ACHN (cell line): ENCODE measurements at regions not wholly inside any gene's neighbourhood (a gene's known extent, or its start where the extent isn't known, plus 50 kb on each side); places are given as distances from the start of the nearest gene placed in this dataset.
"Not testable (repeated sequence)": the region's sequence is repeated elsewhere in the genome, so short reads cannot be mapped to it uniquely, and the experiment has no call there.

Experiments used
- DNase-seq: peaks from one replicate; pipeline ENCODE4 v3.0.0-alpha.2; 2015
- in situ Hi-C: cut with HindIII; loops from 2 replicates; pipeline ENCODE4 v1.10.0; 2017; ENCODE audit warnings: low sequenced_read_pairs, low pct_ligation_motif_present, low pct_unique_long_range_greater_than_20kb

GRCh38 chr6:87755708-87756671 is 54.0 kb upstream of the AKIRIN2 start:
- in situ Hi-C loops = no loop called here
- no peak for DNase-seq

DNA sequence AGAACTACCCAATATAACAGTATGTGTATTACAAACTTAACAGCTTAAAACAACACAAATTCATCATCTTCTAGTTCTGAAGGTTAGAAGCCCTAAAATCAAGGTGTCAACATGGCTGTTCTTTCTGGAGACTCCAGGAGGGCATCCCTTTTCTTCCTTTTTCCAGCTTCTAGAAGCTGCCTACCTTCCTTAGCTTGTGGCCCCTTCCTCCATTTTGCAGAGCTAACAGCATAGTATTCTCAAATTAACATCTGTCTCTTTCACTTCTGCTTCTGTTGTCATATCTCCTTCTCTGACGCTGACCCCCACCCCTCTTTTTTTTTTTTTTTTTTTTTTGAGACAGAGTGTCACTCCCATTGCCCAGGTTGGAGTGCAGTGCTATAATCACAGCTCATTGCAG is 52.8 kb upstream of the AKIRIN2 start:
- DNase-seq = no peak

DNA sequence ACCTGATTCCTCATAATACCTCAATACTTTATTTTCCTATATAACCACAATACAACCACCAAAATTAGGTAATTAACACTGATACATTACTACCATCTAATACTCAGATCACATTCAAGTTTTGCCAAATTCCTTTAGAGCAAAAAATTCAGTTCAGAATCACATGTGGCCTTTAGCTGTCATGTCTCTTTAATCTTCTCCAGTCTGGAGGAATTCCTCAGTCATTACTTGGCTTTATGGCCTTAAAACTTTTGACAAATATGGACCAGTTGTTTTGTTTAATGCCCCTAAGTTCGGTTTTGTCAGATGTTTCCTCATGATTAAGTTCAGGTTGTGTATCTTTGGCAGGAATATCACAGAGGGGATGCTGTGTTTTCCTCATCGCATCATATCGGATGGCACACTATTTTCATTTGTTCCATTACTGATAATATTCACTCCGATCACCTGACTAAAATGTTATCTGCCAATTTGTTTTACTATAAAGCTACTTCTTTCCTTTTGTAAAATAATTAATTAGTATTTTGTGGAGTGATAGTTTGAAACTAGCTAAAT is 51.2 kb upstream of the AKIRIN2 start:
- in situ Hi-C loops = no loop called here
- DNase-seq = no peak

More for the DNA sequence above, 52.8 kb upstream of the AKIRIN2 start:
- in situ Hi-C loops = no loop called here

DNA sequence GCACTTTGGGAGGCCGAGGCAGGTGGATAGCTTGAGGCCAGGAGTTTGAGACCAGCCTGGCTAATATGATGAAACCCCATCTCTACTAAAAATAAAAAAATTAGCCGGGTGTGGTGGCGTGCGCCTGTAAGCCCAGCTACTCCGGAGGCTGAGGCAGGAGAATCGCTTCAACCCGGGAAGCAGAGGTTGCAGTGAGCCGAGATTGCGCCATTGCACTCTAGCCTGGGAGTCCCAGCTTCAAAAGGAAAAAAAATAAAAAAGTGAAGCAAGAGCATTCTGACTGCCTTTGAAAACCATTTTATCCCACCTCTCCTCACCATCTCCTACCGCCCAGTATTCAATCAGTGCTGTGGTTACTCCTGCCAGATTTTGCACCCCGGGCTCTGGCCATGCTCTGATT is 50.5 kb upstream of the AKIRIN2 start:
- in situ Hi-C loops, DNase-seq: not testable (repeated sequence)
